Spleen (tissue), 11 donors: ENCODE measurements at regions not wholly inside any gene's neighbourhood (a gene's known extent, or its start where the extent isn't known, plus 50 kb on each side); places are given as distances from the start of the nearest gene placed in this dataset.

Experiments
- DNase-seq: peaks from one replicate; pipeline ENCODE4 v3.0.0-alpha.2; 2020
- H3K27ac ChIP-seq, 8 donors: fragments of 200-600 bp; sonication (generic) in 7 of 8; 1 replicate in 4 of 8; 2 replicates in 4 of 8; pipeline versions ENCODE4 v1.5.0 to v1.8.0; 2016 to 2021; ENCODE audit warnings: inconsistent platforms in 4 of 8, mild to moderate bottlenecking in 4 of 8, moderate library complexity in 1 of 8
- H3K27me3 ChIP-seq, 7 donors: fragments of 200-600 bp; sonication (generic) in 6 of 7; replicated peaks in 1 of 7; 1 replicate in 4 of 7; 2 replicates in 3 of 7; pipeline versions ENCODE4 v1.5.0 to v1.8.0; 2016 to 2021; ENCODE audit warnings: inconsistent platforms in 3 of 7, mild to moderate bottlenecking in 1 of 7
- H3K36me3 ChIP-seq, 6 donors: fragments of 200-600 bp; sonication (generic) in 5 of 6; 1 replicate in 4 of 6; 2 replicates in 2 of 6; pipeline versions ENCODE4 v1.5.0 to v1.8.0; 2016 to 2021; ENCODE audit warnings: inconsistent platforms in 2 of 6
- H3K4me1 ChIP-seq, 6 donors: fragments of 200-600 bp; sonication (generic) in 5 of 6; 1 replicate in 3 of 6; 2 replicates in 3 of 6; pipeline versions ENCODE4 v1.5.0 to v1.8.0; 2016 to 2021; ENCODE audit warnings: inconsistent platforms in 3 of 6
- H3K4me3 ChIP-seq, 8 donors: fragments of 200-600 bp; sonication (generic) in 7 of 8; 1 replicate in 4 of 8; 2 replicates in 4 of 8; pipeline versions ENCODE4 v1.5.0 to v1.8.0; 2016 to 2021; ENCODE audit warnings: inconsistent platforms in 4 of 8, mild to moderate bottlenecking in 4 of 8, moderate library complexity in 2 of 8
- H3K9me3 ChIP-seq, 8 donors: fragments of 200-600 bp; sonication (generic) in 7 of 8; 1 replicate in 4 of 8; 2 replicates in 4 of 8; pipeline versions ENCODE4 v1.5.0 to v1.8.0; 2016 to 2021; ENCODE audit warnings: inconsistent platforms in 4 of 8
- POLR2A ChIP-seq, 3 donors: fragments of 450-650 bp; IDR thresholded peaks; one replicate each; pipeline ENCODE4 v1.5.1; 2017; ENCODE audit warnings: antibody characterized with exemption in 3 of 3, mild to moderate bottlenecking in 1 of 3
- POLR2AphosphoS5 ChIP-seq, 3 donors: sonication (generic); formaldehyde crosslinking; IDR thresholded peaks; one replicate each; pipeline ENCODE4 v1.5.1; 2017; ENCODE audit warnings: antibody characterized with exemption in 3 of 3
- WGBS, 5 donors: extraction: QIAGEN DNeasy Blood & Tissue Kit in 3 of 5; methylation state at CpG; one replicate each; pipeline versions ENCODE4 v1.1.5 to v1.1.7; 2013 to 2018; 5-methylcytosine and 5-hydroxymethylcytosine counted together
- intact Hi-C: fragments of 100-400 bp; cut with DNase I; formaldehyde crosslinking; loops from one replicate; pipeline ENCODE4 v1.15.0; 2023; ENCODE audit warnings: low total_unique reads
- TF ChIP-seq, protein P1 (sequence below), 11 experiments: fragments of 200-600 bp in 7 of 11; fragments of 450-650 bp in 4 of 11; sonication (generic) in 4 of 11; IDR thresholded peaks in 8 of 11; conservative IDR thresholded peaks in 3 of 11; 1 replicate in 7 of 11; 2 replicates in 4 of 11; pipeline versions ENCODE4 v1.4.0 to v1.8.0; 2016 to 2021; ENCODE audit warnings: antibody characterized with exemption in 11 of 11, inconsistent platforms in 4 of 11, mild to moderate bottlenecking in 1 of 11
- donor health status: healthy with polysubstance abuse.
- donor health status: DM: no; HTN: no; CAD: no; lungs with moderate emphysema.
- donor health status: DM: no; HTN: no; CAD: no.
- donor health status: Bipolar disorder and iron deficiency.
- donor health status: healthy.
- donor health status: DM: no; HTN: no; CAD: no.
- donor health status: DM: yes; HTN: yes; CAD: no.

DNA sequence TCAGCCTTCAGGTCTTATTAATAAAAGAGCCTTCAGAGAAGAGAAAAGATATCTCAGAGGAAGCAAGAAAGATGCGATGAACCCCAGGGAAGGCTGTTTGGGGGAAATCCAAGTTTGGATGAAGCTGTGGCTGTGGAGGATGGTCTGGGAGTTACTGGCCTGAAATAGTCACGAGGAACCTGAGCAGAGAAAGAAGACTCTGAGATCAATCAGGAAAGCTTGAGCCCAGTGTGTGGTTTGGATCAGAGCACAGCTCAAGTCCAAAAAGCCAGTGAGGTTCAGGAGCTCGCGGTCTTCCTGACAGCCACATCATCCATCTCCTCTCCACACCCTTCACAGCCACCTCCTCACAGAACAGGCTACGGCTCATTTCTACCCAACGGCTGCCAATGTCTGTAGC, 87.4 kb upstream of the SERPINE2 start:
- H3K4me1 ChIP-seq = no peaks in the 10 kb centered on the region
- H3K27me3 ChIP-seq = no peaks in the 10 kb centered on the region
- H3K9me3 ChIP-seq = peaks cover 0 to 6% (median 0%) of the 10 kb centered on the region in 8 donors
- H3K36me3 ChIP-seq = no peaks in the 10 kb centered on the region
- H3K27ac ChIP-seq = peak overlapping the region in 3 of 8 donors; percentile 4 to 71 (median 15)
- TF ChIP-seq POLR2AphosphoS5 (IDR thresholded peaks at IDR 0.05) (no peak), POLR2A (IDR thresholded peaks at IDR 0.05) (no peak)
- TF ChIP-seq, protein P1, sequence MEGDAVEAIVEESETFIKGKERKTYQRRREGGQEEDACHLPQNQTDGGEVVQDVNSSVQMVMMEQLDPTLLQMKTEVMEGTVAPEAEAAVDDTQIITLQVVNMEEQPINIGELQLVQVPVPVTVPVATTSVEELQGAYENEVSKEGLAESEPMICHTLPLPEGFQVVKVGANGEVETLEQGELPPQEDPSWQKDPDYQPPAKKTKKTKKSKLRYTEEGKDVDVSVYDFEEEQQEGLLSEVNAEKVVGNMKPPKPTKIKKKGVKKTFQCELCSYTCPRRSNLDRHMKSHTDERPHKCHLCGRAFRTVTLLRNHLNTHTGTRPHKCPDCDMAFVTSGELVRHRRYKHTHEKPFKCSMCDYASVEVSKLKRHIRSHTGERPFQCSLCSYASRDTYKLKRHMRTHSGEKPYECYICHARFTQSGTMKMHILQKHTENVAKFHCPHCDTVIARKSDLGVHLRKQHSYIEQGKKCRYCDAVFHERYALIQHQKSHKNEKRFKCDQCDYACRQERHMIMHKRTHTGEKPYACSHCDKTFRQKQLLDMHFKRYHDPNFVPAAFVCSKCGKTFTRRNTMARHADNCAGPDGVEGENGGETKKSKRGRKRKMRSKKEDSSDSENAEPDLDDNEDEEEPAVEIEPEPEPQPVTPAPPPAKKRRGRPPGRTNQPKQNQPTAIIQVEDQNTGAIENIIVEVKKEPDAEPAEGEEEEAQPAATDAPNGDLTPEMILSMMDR (IDR thresholded peaks at IDR 0.05 in 8 of 11, conservative IDR thresholded peaks at IDR 0.05 in 3 of 11) = no peak
- H3K4me3 ChIP-seq = no peak overlapping the region
- no peak for DNase-seq
- WGBS, 5 donors = 81 to 94% (median 91%) methylated on average over 6 of the region's 6 CpGs
- intact Hi-C loops = no loop called here

DNA sequence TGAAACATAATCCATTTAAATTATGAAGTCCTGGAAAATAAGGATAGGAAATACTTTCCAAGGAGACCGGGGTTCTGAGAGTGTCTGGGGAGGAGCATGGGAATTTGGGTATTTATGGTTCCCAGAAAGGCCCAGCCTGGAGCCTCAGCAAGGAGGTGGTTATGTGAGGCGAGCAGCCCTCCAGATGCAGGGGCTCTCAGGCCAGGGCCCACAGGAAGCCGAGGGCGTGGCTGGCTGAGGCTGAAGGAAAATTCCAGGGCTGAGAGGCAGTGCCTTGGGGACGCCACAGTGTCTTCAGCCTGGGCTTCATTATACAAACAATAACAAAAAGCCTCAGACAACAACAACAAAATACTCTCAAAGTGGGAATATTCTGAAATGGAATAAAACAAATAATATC, 86.9 kb upstream of the SERPINE2 start:
- Histone ChIP-seq H3K4me3 (no peak overlapping the region), H3K9me3 (peaks cover 0 to 6% (median 0%) of the 10 kb centered on the region in 8 donors), H3K4me1 (no peaks in the 10 kb centered on the region), H3K36me3 (no peaks in the 10 kb centered on the region), H3K27ac (peak overlapping the region in 3 of 8 donors; percentile 4 to 71 (median 15)), H3K27me3 (no peaks in the 10 kb centered on the region)
- intact Hi-C loops = no loop called here
- WGBS, 5 donors = 44 to 61% (median 45%) methylated on average over 5 of the region's 5 CpGs
- TF ChIP-seq, protein P1 (IDR thresholded peaks at IDR 0.05 in 8 of 11, conservative IDR thresholded peaks at IDR 0.05 in 3 of 11) = no peak
- TF ChIP-seq POLR2A (IDR thresholded peaks at IDR 0.05) = no peak
- TF ChIP-seq POLR2AphosphoS5 (IDR thresholded peaks at IDR 0.05) = no peak
- no peak for DNase-seq

DNA sequence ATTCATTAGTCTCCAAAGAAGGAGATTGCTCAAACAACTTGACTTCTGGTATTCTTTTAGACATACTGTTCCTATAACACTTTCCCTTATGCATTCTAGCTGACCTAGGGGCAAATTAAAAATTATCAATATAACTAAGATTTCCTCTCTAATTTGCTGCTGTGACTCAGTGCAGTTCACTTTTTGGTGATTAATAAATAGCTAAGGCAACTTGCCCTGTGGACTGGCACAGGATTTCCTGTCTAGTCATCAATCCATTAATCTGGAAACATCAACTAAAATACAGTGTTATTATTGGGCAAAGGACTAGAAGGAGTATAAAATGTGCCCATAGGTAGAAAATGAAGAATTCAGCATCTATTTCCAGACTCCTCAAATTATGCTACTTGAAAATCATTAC, 83.5 kb upstream of the SERPINE2 start:
- no peak overlapping the region for H3K27ac ChIP-seq
- DNase-seq = no peak
- intact Hi-C loops = no loop called here
- no peak for TF ChIP-seq POLR2A (IDR thresholded peaks at IDR 0.05)
- no peaks in the 10 kb centered on the region for H3K36me3 ChIP-seq
- H3K9me3 ChIP-seq = peaks cover 0 to 28% (median 15%) of the 10 kb centered on the region in 8 donors
- no peaks in the 10 kb centered on the region for H3K27me3 ChIP-seq
- no peaks in the 10 kb centered on the region for H3K4me1 ChIP-seq
- H3K4me3 ChIP-seq = no peak overlapping the region

DNA sequence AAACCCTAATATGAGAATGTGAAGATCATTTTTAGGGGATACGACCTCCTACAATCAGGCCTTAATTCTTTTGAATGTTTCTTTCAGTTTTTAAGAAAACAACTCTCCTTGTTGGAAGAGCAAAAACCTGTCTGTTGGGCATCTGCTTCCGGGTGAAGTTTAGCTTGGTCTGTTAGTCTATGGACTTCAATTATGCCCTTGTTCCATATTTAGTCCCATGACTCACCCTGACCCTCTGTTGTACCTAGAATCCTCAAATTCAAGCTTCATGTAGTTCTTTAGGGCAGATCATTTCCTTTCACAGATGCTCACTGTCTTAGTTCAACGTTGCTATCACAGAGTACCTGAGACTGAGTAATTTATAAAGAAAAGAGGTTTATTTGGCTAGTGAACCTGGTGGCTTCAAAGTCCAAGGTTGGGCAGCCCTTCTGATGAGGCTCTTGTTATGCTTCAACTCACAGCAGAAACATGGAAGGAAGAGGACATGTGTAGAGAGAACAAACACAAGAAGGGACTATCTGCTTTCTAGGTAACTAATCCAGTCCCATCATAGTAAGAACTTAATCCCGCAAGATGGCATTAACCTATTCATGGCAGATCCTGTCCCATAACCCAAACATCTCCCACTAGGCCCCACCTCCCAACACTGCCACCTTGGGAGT, 82.5 kb upstream of the SERPINE2 start:
- intact Hi-C loops = no loop called here
- Histone ChIP-seq H3K27me3 (no peaks in the 10 kb centered on the region), H3K4me3 (no peak overlapping the region), H3K4me1 (no peaks in the 10 kb centered on the region), H3K9me3 (peaks cover 0 to 28% (median 15%) of the 10 kb centered on the region in 8 donors), H3K36me3 (no peaks in the 10 kb centered on the region), H3K27ac (no peak overlapping the region)
- no peak for DNase-seq
- TF ChIP-seq POLR2A (IDR thresholded peaks at IDR 0.05) = no peak
- TF ChIP-seq, protein P1 (IDR thresholded peaks at IDR 0.05 in 8 of 11, conservative IDR thresholded peaks at IDR 0.05 in 3 of 11) = no peak
- no peak for TF ChIP-seq POLR2AphosphoS5 (IDR thresholded peaks at IDR 0.05)
- 84 to 95% (median 84%) methylated on average over 4 of the region's 4 CpGs for WGBS, 5 donors
